ENCODE measurements at regions not wholly inside any gene's neighbourhood (a gene's known extent, or its start where the extent isn't known, plus 50 kb on each side); places are given as distances from the start of the nearest gene placed in this dataset.

DNA sequence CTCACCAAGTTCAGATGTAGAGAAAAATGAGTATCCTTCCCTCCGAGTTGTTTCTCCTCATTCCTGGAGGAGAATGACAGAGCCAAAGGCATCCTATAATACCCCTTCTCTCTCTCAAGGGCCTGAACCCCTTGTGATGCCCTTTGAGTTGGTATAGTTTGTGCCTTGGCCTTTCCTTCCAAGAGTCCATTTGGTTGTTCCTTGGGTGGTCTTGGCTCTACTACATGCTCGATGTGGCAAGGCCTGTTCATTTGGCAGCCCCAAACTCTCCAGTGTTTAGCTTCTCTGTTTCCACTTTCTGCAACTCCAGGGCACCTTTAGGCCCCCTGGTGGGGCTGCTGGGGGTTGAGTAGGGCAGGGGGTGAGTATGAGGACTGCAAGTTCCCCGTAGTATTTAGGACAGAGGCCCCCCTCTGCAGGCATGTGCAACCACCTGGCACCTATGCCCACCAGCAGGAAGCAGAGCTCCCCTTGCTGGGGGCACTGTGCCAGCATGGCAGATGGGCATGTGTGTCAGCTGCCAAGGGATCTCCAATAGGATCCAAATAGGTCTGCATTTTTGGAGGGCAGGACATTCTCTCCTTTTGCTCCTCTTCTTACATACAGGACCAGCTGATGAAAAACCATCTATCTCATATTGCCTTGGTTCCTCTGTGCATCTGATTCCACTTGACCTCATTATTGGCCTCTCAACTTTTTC lies 217.2 kb upstream of the CADM1 start:
- WGBS, result 79% methylated on average over 3 of the region's 3 CpGs
- Histone ChIP-seq H3K9me3 (no peaks in the 10 kb centered on the region), H3K36me3 (no peaks in the 10 kb centered on the region), H3K4me3 (no peak overlapping the region), H3K27me3 (peaks cover 10% of the 10 kb centered on the region), H3K27ac (no peak overlapping the region), H3K4me1 (peaks cover 6% of the 10 kb centered on the region)
- no peak for TF ChIP-seq POLR2A (IDR thresholded peaks at IDR 0.05)
- no peak for TF ChIP-seq POLR2AphosphoS5 (IDR thresholded peaks at IDR 0.05)
- TF ChIP-seq EP300 (IDR thresholded peaks at IDR 0.05), result no peak
- TF ChIP-seq, protein P1, sequence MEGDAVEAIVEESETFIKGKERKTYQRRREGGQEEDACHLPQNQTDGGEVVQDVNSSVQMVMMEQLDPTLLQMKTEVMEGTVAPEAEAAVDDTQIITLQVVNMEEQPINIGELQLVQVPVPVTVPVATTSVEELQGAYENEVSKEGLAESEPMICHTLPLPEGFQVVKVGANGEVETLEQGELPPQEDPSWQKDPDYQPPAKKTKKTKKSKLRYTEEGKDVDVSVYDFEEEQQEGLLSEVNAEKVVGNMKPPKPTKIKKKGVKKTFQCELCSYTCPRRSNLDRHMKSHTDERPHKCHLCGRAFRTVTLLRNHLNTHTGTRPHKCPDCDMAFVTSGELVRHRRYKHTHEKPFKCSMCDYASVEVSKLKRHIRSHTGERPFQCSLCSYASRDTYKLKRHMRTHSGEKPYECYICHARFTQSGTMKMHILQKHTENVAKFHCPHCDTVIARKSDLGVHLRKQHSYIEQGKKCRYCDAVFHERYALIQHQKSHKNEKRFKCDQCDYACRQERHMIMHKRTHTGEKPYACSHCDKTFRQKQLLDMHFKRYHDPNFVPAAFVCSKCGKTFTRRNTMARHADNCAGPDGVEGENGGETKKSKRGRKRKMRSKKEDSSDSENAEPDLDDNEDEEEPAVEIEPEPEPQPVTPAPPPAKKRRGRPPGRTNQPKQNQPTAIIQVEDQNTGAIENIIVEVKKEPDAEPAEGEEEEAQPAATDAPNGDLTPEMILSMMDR (IDR thresholded peaks at IDR 0.05), result no peak
- DNase-seq (ENCODE audit: low spot score in 2 of 2), result no peak

DNA sequence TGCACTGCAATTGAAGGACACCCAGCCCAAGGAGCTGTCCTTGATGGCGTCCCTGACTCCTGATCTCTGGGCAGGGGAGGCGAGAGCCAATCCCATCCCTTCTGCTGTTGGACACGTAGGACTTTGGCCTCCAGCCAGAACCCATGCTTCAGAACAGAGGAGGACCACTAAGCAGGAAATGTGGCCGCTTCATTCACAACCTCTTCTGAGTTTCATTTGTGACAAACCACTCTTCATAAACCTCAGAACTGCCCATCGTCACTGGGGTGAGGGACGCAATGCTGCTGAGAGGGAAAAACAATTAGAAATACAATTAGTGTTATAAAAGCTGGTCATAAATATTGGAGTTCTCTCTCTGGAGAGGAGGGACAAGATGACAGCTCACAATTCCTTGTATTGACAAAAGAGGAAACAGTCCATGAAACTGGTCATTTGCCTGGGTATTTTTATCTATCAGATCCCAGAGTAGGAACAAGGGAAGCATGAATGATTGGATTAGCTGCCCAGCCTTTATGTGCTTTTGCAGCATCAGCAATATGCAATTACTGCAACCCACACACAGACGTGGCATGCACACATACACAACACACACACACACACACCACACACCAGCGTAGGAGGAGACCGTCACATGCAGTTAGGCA lies 216.5 kb upstream of the CADM1 start:
- Histone ChIP-seq H3K9me3 (no peaks in the 10 kb centered on the region), H3K4me1 (peaks cover 6% of the 10 kb centered on the region), H3K4me3 (no peak overlapping the region), H3K27me3 (peaks cover 10% of the 10 kb centered on the region), H3K27ac (no peak overlapping the region), H3K36me3 (no peaks in the 10 kb centered on the region)
- DNase-seq (ENCODE audit: low spot score in 2 of 2), result no peak
- WGBS, result 73% methylated on average over 9 of the region's 9 CpGs
- TF ChIP-seq EP300 (IDR thresholded peaks at IDR 0.05) (no peak), POLR2A (IDR thresholded peaks at IDR 0.05) (no peak), POLR2AphosphoS5 (IDR thresholded peaks at IDR 0.05) (no peak)
- TF ChIP-seq, protein P1 (IDR thresholded peaks at IDR 0.05), result no peak

DNA sequence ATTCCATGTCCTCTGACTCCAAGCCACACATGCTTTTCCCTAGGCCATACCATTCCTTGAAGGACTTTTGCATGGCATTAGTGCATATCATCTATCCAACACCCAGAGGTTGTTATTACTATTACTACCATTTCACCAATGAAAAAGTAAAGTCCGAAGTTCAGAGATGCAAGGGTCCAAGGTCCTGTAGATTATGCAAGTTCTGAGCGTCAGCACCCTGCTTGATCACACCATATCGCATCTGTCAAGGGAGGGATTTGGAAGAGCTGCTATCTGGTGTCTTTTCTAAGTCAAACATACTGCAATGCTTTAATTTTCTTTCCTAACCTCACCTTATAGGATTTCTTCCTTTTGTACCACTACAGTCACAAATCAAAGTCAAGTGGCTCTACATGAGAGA lies 214.7 kb upstream of the CADM1 start:
- TF ChIP-seq POLR2A (IDR thresholded peaks at IDR 0.05), result no peak
- no peak overlapping the region for H3K27ac ChIP-seq
- no peak overlapping the region for H3K4me3 ChIP-seq
- no peaks in the 10 kb centered on the region for H3K9me3 ChIP-seq
- DNase-seq (ENCODE audit: low spot score in 2 of 2), result no peak
- WGBS, result 93% methylated on average over 3 of the region's 3 CpGs
- H3K4me1 ChIP-seq, result peaks cover 6% of the 10 kb centered on the region
- H3K36me3 ChIP-seq, result no peaks in the 10 kb centered on the region
- peaks cover 11% of the 10 kb centered on the region for H3K27me3 ChIP-seq

DNA sequence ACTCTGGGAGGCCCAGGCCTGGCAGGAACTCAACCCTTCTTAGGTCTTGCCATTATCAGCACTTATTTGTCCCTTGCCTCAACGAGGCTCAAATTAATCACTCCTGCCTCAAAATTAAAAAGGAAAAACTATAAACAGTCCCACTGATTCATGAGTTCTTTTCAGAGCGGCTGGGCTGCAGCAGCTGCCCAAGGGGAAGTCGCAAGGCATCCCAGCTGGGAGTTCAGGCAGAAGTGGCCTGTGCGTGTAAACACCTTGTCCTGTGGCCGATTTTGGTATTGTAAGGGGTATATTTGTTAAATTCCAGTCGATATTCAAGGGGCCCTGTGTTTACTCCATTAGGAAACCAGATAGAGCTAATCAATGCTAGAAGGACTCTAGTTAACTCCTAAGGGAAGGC lies 213.9 kb upstream of the CADM1 start:
- 82% methylated on average over 6 of the region's 6 CpGs for WGBS
- Histone ChIP-seq H3K4me3 (no peak overlapping the region), H3K27me3 (peaks cover 11% of the 10 kb centered on the region), H3K27ac (no peak overlapping the region), H3K36me3 (no peaks in the 10 kb centered on the region), H3K9me3 (no peaks in the 10 kb centered on the region), H3K4me1 (peaks cover 6% of the 10 kb centered on the region)
- no peak for DNase-seq (ENCODE audit: low spot score in 2 of 2)
- TF ChIP-seq POLR2A (IDR thresholded peaks at IDR 0.05) (no peak), POLR2AphosphoS5 (IDR thresholded peaks at IDR 0.05) (no peak), EP300 (IDR thresholded peaks at IDR 0.05) (no peak)
- TF ChIP-seq, protein P1 (IDR thresholded peaks at IDR 0.05), result no peak

DNA sequence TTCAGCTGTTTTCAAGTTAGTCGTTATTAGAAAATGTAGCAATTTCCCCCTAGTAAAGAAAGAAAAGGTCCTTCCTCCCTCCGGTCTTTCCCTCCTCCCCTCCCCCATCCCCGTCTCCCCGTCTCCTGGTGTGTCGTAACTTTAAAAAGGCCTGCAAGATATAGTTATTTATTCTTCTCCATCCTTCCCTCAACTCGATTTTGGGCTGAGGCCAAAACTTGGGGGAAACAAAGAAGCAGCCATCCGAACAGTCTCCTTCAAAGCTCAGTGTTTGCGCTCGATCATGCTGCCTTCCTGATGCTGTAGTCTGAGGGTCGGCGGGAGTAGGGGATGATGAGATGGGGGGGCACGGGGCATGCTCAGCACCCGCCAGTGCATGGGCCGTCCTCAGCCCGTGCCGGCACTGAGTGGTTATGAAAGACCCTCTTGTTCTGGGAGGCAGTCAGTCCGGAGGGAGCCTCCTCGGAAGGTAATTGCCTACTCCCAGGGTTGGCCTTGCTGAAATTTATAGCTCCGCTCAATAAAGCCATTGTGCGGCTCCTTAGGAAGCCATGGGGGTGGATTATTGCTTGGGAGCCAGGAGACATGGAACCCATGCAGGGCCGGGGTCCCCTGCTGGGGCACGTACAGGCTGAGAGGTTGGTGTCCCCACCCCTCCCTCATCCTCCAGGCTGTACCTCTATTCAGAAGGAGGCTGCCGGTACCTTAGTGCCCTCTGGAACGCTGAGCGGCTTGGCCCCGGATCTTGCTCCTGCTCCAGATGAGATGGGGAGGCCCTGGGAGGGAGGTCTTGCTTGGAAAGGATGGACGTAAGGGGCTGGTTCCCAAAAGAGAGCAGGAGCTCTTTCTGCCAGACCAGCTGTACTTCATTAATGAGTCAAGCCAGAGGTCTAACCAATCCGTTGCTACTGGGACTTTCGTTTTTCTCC lies 212.7 kb upstream of the CADM1 start:
- H3K4me3 ChIP-seq, result no peak overlapping the region
- peaks cover 6% of the 10 kb centered on the region for H3K4me1 ChIP-seq

More for the DNA sequence above, 212.7 kb upstream of the CADM1 start:
- DNase-seq (ENCODE audit: low spot score in 2 of 2), result no peak
- Histone ChIP-seq H3K9me3 (no peaks in the 10 kb centered on the region), H3K36me3 (no peaks in the 10 kb centered on the region), H3K27ac (no peak overlapping the region), H3K27me3 (peaks cover 12% of the 10 kb centered on the region)
- 48% methylated on average over 23 of the region's 29 CpGs for WGBS
- TF ChIP-seq EP300 (IDR thresholded peaks at IDR 0.05) (no peak), POLR2AphosphoS5 (IDR thresholded peaks at IDR 0.05) (no peak), POLR2A (IDR thresholded peaks at IDR 0.05) (no peak)
- TF ChIP-seq, protein P1 (IDR thresholded peaks at IDR 0.05), result no peak

All from suprapubic skin (tissue), 4 donors.